Mammary epithelial cell (primary cell): ENCODE measurements at regions not wholly inside any gene's neighbourhood (a gene's known extent, or its start where the extent isn't known, plus 50 kb on each side); places are given as distances from the start of the nearest gene placed in this dataset.

ENCODE experiments used
- CTCF ChIP-seq, 2 donors: IDR thresholded peaks in 1 of 2; conservative IDR thresholded peaks in 1 of 2; 2 replicates each; pipeline ENCODE4 v1.5.1; 2011 to 2012; ENCODE audit warnings: inconsistent platforms in 2 of 2, low read length in 2 of 2, mild to moderate bottlenecking in 2 of 2, control low read depth in 1 of 2, low read depth in 1 of 2; ENCODE audit not compliant: insufficient read depth in 1 of 2; ENCODE audit errors: extremely low read depth in 1 of 2
- EZH2 ChIP-seq: IDR thresholded peaks from 2 replicates; pipeline ENCODE4 v1.6.1; 2012; ENCODE audit warnings: low read length, inconsistent platforms, borderline replicate concordance

GRCh38 chr10:123507298-123507697 lies 158.9 kb upstream of the GPR26 start:
- TF ChIP-seq CTCF (conservative IDR thresholded peaks at IDR 0.05 in 1 of 2, IDR thresholded peaks at IDR 0.05 in 1 of 2; ENCODE audit: extremely low read depth in 1 of 2, insufficient read depth in 1 of 2, low read depth in 1 of 2, low read length in 2 of 2) (no peak), EZH2 (no peak)
